Ishikawa (cell line): ENCODE measurements at regions not wholly inside any gene's neighbourhood (a gene's known extent, or its start where the extent isn't known, plus 50 kb on each side); places are given as distances from the start of the nearest gene placed in this dataset.

Experiments used
- EP300 ChIP-seq: IDR thresholded peaks from 2 replicates; pipeline ENCODE4 v1.6.1; 2012; ENCODE audit warnings: borderline replicate concordance
- NFIC ChIP-seq: IDR thresholded peaks from 2 replicates; pipeline ENCODE4 v1.6.1; 2012
- RAD21 ChIP-seq: IDR thresholded peaks from 2 replicates; pipeline ENCODE4 v1.6.1; 2012; ENCODE audit warnings: low read depth
- TAF1 ChIP-seq: IDR thresholded peaks from 2 replicates; pipeline ENCODE4 v1.6.1; 2012; ENCODE audit warnings: low read depth, mild to moderate bottlenecking
- TEAD4 ChIP-seq: IDR thresholded peaks from 2 replicates; pipeline ENCODE4 v1.6.1; 2012
- TF ChIP-seq, protein P1 (sequence below): IDR thresholded peaks from 2 replicates; pipeline ENCODE4 v1.6.1; 2012; ENCODE audit warnings: low read depth, mild to moderate bottlenecking

DNA sequence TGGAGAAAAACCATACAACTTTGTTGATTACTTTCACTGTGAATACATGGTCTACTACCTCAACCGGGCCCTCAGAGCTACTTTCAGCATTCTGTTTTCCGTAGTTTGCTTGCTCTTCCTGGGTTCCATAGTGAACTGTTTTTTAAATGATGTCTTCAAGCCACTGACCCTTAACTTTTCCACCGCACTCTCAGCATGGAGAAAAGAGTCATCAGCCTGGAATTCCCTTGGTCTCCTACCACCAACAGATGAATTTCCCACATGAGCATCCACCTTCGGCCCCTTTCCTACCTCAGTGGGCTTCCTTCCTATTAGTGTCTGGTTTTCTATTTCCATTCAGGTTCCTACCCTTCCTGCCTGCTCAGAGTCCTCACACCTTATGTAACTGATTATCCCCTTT lies 135.9 kb upstream of the ADAMTSL1 start:
- no peak for TF ChIP-seq TEAD4
- no peak for TF ChIP-seq RAD21
- TF ChIP-seq NFIC, result no peak
- TF ChIP-seq EP300, result no peak
- TF ChIP-seq, protein P1, sequence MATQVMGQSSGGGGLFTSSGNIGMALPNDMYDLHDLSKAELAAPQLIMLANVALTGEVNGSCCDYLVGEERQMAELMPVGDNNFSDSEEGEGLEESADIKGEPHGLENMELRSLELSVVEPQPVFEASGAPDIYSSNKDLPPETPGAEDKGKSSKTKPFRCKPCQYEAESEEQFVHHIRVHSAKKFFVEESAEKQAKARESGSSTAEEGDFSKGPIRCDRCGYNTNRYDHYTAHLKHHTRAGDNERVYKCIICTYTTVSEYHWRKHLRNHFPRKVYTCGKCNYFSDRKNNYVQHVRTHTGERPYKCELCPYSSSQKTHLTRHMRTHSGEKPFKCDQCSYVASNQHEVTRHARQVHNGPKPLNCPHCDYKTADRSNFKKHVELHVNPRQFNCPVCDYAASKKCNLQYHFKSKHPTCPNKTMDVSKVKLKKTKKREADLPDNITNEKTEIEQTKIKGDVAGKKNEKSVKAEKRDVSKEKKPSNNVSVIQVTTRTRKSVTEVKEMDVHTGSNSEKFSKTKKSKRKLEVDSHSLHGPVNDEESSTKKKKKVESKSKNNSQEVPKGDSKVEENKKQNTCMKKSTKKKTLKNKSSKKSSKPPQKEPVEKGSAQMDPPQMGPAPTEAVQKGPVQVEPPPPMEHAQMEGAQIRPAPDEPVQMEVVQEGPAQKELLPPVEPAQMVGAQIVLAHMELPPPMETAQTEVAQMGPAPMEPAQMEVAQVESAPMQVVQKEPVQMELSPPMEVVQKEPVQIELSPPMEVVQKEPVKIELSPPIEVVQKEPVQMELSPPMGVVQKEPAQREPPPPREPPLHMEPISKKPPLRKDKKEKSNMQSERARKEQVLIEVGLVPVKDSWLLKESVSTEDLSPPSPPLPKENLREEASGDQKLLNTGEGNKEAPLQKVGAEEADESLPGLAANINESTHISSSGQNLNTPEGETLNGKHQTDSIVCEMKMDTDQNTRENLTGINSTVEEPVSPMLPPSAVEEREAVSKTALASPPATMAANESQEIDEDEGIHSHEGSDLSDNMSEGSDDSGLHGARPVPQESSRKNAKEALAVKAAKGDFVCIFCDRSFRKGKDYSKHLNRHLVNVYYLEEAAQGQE, result no peak
- TF ChIP-seq TAF1, result no peak
